HepG2 (cell line): ENCODE measurements at regions not wholly inside any gene's neighbourhood (a gene's known extent, or its start where the extent isn't known, plus 50 kb on each side); places are given as distances from the start of the nearest gene placed in this dataset.

Experiments
- FOXO4 ChIP-seq: sonication (generic); formaldehyde crosslinking; conservative IDR thresholded peaks from 2 replicates; pipeline ENCODE4 v1.8.1; 2023; ENCODE audit warnings: missing genetic modification reagents
- FOXP1 ChIP-seq, 2 experiments: fragments of 450-650 bp in 1 of 2; IDR thresholded peaks; 2 replicates each; pipeline ENCODE4 v1.6.1; 2017 to 2018; ENCODE audit warnings: antibody characterized with exemption in 1 of 2
- KAT2B ChIP-seq: fragments of 150-350 bp; IDR thresholded peaks from 2 replicates; pipeline ENCODE4 v1.6.1; 2014; ENCODE audit warnings: low read depth, low read length, borderline replicate concordance
- NBN ChIP-seq: fragments of 450-650 bp; conservative IDR thresholded peaks from 2 replicates; pipeline ENCODE4 v1.6.1; 2017
- ONECUT2 ChIP-seq: sonication (generic); formaldehyde crosslinking; IDR thresholded peaks from 2 replicates; pipeline ENCODE4 v1.4.0; 2020; ENCODE audit warnings: missing genetic modification reagents
- PAX8 ChIP-seq: sonication (generic); formaldehyde crosslinking; IDR thresholded peaks from 2 replicates; pipeline ENCODE4 v1.8.0; 2022; ENCODE audit warnings: mild to moderate bottlenecking, missing genetic modification reagents, borderline replicate concordance
- RFXAP ChIP-seq: sonication (generic); formaldehyde crosslinking; IDR thresholded peaks from 2 replicates; pipeline ENCODE4 v1.4.0; 2020; ENCODE audit warnings: missing genetic modification reagents, borderline replicate concordance
- SMYD3 ChIP-seq: sonication (generic); formaldehyde crosslinking; IDR thresholded peaks from 2 replicates; pipeline ENCODE4 v1.8.1; 2023; ENCODE audit warnings: mild to moderate bottlenecking, missing genetic modification reagents
- TFDP1 ChIP-seq: IDR thresholded peaks from 2 replicates; pipeline ENCODE4 v1.6.1; 2016; ENCODE audit warnings: missing compliant biosample characterization, missing genetic modification reagents, borderline replicate concordance
- THAP11 ChIP-seq: IDR thresholded peaks from 2 replicates; pipeline ENCODE4 v1.6.1; 2016; ENCODE audit warnings: missing biosample characterization, missing genetic modification reagents
- ZNF607 ChIP-seq: sonication (generic); formaldehyde crosslinking; IDR thresholded peaks from 2 replicates; pipeline ENCODE4 v1.5.1; 2020; ENCODE audit warnings: missing genetic modification reagents, mild to moderate bottlenecking, borderline replicate concordance
- TF ChIP-seq, protein P1 (sequence below): sonication (generic); formaldehyde crosslinking; IDR thresholded peaks from 2 replicates; pipeline ENCODE4 v1.5.0; 2020; ENCODE audit warnings: missing genetic modification reagents
- TF ChIP-seq, protein P2 (sequence below): sonication (generic); formaldehyde crosslinking; IDR thresholded peaks from 2 replicates; pipeline ENCODE4 v1.4.0; 2020; ENCODE audit warnings: missing genetic modification reagents, borderline replicate concordance
- TF ChIP-seq, protein P3 (sequence below): sonication (generic); formaldehyde crosslinking; IDR thresholded peaks from 2 replicates; pipeline ENCODE4 v1.8.1; 2023; ENCODE audit warnings: mild to moderate bottlenecking, moderate library complexity, missing genetic modification reagents

DNA sequence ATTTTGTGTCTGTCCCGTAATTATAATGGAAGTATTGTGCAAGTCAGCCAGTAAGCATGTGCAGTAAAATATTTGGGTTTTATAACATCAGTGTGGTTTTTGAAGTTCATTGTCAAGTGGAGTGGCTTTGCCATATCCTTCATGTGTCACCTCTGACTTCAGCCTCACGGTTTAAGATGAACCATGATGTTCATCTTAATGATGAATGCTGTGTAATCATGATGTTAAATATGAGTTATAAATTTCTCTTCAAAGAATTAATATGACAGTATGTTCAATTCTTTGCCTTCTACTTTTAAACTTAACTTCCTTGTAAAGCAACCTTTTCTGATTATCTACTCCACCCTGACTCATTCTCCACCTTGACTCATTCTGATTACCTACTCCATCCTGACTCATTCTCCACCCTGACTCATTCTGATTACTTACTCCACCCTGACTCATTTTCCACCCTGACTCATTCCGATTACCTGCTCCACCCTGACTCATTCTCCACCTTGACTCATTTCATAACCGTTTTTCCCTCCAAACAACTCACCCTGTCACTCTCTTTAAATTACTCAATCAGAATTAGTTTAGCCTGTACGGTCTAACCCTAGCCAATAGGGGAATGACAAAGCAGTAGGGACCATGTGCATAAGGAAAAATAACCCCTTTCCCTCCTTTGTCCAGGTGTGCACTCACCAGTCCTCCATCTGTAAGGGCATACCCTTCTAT lies 50.3 kb upstream of the ANKRD10 start (continued):
- TF ChIP-seq FOXO4 (CRISPR knock-in tag), result no peak
- TF ChIP-seq SMYD3 (CRISPR knock-in tag), result no peak
- TF ChIP-seq TFDP1 (CRISPR knock-in tag), result no peak
- no peak for TF ChIP-seq ZNF607 (CRISPR knock-in tag)
- no peak for TF ChIP-seq ONECUT2 (CRISPR knock-in tag)
- no peak for TF ChIP-seq RFXAP
- no peak for TF ChIP-seq NBN
- no peak for TF ChIP-seq THAP11 (CRISPR knock-in tag)
- TF ChIP-seq, protein P1, sequence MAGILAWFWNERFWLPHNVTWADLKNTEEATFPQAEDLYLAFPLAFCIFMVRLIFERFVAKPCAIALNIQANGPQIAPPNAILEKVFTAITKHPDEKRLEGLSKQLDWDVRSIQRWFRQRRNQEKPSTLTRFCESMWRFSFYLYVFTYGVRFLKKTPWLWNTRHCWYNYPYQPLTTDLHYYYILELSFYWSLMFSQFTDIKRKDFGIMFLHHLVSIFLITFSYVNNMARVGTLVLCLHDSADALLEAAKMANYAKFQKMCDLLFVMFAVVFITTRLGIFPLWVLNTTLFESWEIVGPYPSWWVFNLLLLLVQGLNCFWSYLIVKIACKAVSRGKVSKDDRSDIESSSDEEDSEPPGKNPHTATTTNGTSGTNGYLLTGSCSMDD (CRISPR knock-in tag), result no peak
- TF ChIP-seq, protein P2, sequence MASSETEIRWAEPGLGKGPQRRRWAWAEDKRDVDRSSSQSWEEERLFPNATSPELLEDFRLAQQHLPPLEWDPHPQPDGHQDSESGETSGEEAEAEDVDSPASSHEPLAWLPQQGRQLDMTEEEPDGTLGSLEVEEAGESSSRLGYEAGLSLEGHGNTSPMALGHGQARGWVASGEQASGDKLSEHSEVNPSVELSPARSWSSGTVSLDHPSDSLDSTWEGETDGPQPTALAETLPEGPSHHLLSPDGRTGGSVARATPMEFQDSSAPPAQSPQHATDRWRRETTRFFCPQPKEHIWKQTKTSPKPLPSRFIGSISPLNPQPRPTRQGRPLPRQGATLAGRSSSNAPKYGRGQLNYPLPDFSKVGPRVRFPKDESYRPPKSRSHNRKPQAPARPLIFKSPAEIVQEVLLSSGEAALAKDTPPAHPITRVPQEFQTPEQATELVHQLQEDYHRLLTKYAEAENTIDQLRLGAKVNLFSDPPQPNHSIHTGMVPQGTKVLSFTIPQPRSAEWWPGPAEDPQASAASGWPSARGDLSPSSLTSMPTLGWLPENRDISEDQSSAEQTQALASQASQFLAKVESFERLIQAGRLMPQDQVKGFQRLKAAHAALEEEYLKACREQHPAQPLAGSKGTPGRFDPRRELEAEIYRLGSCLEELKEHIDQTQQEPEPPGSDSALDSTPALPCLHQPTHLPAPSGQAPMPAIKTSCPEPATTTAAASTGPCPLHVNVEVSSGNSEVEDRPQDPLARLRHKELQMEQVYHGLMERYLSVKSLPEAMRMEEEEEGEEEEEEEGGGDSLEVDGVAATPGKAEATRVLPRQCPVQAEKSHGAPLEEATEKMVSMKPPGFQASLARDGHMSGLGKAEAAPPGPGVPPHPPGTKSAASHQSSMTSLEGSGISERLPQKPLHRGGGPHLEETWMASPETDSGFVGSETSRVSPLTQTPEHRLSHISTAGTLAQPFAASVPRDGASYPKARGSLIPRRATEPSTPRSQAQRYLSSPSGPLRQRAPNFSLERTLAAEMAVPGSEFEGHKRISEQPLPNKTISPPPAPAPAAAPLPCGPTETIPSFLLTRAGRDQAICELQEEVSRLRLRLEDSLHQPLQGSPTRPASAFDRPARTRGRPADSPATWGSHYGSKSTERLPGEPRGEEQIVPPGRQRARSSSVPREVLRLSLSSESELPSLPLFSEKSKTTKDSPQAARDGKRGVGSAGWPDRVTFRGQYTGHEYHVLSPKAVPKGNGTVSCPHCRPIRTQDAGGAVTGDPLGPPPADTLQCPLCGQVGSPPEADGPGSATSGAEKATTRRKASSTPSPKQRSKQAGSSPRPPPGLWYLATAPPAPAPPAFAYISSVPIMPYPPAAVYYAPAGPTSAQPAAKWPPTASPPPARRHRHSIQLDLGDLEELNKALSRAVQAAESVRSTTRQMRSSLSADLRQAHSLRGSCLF (CRISPR knock-in tag), result no peak
- TF ChIP-seq, protein P3, sequence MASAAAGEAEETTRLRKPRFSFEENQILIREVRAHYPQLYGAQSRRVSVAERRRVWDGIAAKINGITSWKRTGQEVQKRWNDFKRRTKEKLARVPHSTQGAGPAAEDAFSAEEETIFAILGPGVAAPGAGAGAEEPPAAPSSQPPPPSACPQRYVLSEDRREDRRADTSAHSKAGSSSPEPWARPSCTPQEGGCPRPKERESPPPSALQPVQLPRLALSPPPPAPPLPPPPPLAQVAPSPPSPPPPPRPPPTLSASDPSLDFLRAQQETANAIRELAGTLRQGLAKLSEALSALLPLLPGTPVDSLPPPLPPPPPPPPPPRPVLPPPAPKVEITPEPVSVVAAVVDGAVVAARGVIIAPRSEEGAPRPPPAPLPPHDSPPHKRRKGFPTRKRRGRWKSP (CRISPR knock-in tag), result no peak
- TF ChIP-seq PAX8 (CRISPR knock-in tag), result no peak
- no peak for TF ChIP-seq FOXP1 (IDR thresholded peaks at IDR 0.05)
- TF ChIP-seq FOXP1 (CRISPR knock-in tag; IDR thresholded peaks at IDR 0.05), result no peak
- TF ChIP-seq KAT2B, result no peak
